GM12878 (cell line): ENCODE measurements at regions not wholly inside any gene's neighbourhood (a gene's known extent, or its start where the extent isn't known, plus 50 kb on each side); places are given as distances from the start of the nearest gene placed in this dataset.

ENCODE experiments used
- ATF3 ChIP-seq: IDR thresholded peaks from 2 replicates; pipeline ENCODE4 v1.6.1; 2011; ENCODE audit warnings: low read depth, mild to moderate bottlenecking, low read length, moderate library complexity, borderline replicate concordance; ENCODE audit errors: extremely low read depth
- BMI1 ChIP-seq: fragments of 450-650 bp; IDR thresholded peaks from 2 replicates; pipeline ENCODE4 v1.6.1; 2016; ENCODE audit warnings: mild to moderate bottlenecking, moderate library complexity, borderline replicate concordance
- E4F1 ChIP-seq: fragments of 450-650 bp; IDR thresholded peaks from 2 replicates; pipeline ENCODE4 v1.6.1; 2018; ENCODE audit warnings: borderline replicate concordance, mild to moderate bottlenecking; ENCODE audit not compliant: partially characterized antibody
- EZH2 ChIP-seq: IDR thresholded peaks from 2 replicates; pipeline ENCODE4 v1.6.1; 2012; ENCODE audit warnings: low read depth, mild to moderate bottlenecking, control low read depth, inconsistent platforms, low read length, borderline replicate concordance; ENCODE audit not compliant: control insufficient read depth
- IKZF2 ChIP-seq, 2 experiments: fragments of 450-650 bp; IDR thresholded peaks; 2 replicates each; pipeline ENCODE4 v1.6.1; 2017; ENCODE audit warnings: mild to moderate bottlenecking in 2 of 2, moderate library complexity in 2 of 2
- IRF4 ChIP-seq: IDR thresholded peaks from 2 replicates; pipeline ENCODE4 v1.6.1; 2011; ENCODE audit warnings: low read depth, low read length
- IRF5 ChIP-seq: fragments of 450-650 bp; IDR thresholded peaks from 2 replicates; pipeline ENCODE4 v1.6.1; 2017; ENCODE audit warnings: borderline replicate concordance
- KLF5 ChIP-seq: fragments of 450-650 bp; IDR thresholded peaks from 2 replicates; pipeline ENCODE4 v1.6.1; 2014; ENCODE audit warnings: mild to moderate bottlenecking; ENCODE audit not compliant: partially characterized antibody
- NKRF ChIP-seq: fragments of 450-650 bp; conservative IDR thresholded peaks from 2 replicates; pipeline ENCODE4 v1.6.1; 2017; ENCODE audit warnings: mild to moderate bottlenecking, moderate library complexity
- POLR2A ChIP-seq: IDR thresholded peaks from 2 replicates; pipeline ENCODE4 v1.6.1; 2011; ENCODE audit warnings: low read depth, mild to moderate bottlenecking, low read length
- RAD21 ChIP-seq: IDR thresholded peaks from 2 replicates; pipeline ENCODE4 v1.6.1; 2011; ENCODE audit warnings: mild to moderate bottlenecking, low read depth, low read length, moderate library complexity; ENCODE audit not compliant: insufficient read depth
- REST ChIP-seq: IDR thresholded peaks from 2 replicates; pipeline ENCODE4 v1.6.1; 2012; ENCODE audit warnings: mild to moderate bottlenecking, low read depth, low read length
- RFX5 ChIP-seq: IDR thresholded peaks from 2 replicates; pipeline ENCODE4 v1.6.1; 2011; ENCODE audit warnings: low read depth, low read length, improper control_type of control experiment
- SIX5 ChIP-seq: IDR thresholded peaks from 2 replicates; pipeline ENCODE4 v1.6.1; 2011; ENCODE audit warnings: mild to moderate bottlenecking, low read depth, low read length, moderate library complexity; ENCODE audit not compliant: severe bottlenecking
- STAT3 ChIP-seq: IDR thresholded peaks from 2 replicates; pipeline ENCODE4 v1.6.1; 2011; ENCODE audit warnings: low read depth, low read length, improper control_type of control experiment
- SUZ12 ChIP-seq: fragments of 200-600 bp; sonication (generic); IDR thresholded peaks from one replicate; pipeline ENCODE4 v1.6.1; 2018; ENCODE audit warnings: antibody characterized with exemption, mild to moderate bottlenecking; ENCODE audit not compliant: unreplicated experiment
- WRNIP1 ChIP-seq: IDR thresholded peaks from 2 replicates; pipeline ENCODE4 v1.6.1; 2011; ENCODE audit warnings: low read depth, low read length, improper control_type of control experiment, borderline replicate concordance
- YBX1 ChIP-seq: fragments of 450-650 bp; IDR thresholded peaks from 2 replicates; pipeline ENCODE4 v1.6.1; 2016; ENCODE audit warnings: antibody characterized with exemption
- ZBED1 ChIP-seq: IDR thresholded peaks from 2 replicates; pipeline ENCODE4 v1.6.1; 2016; ENCODE audit warnings: borderline replicate concordance

GRCh38 chr16:17026600-17027242 is 444.0 kb downstream of the XYLT1 start (continued):
- TF ChIP-seq IKZF2 (IDR thresholded peaks at IDR 0.05) (peak; percentile 90 to 91; a peak in 3 of 4 replicates), ZBED1 (peak; percentile 84), KLF5 (no peak), YBX1 (no peak), E4F1 (no peak), RFX5 (peak; percentile 76), BMI1 (peak; percentile 56; the same call in 1 of the 2 replicates), WRNIP1 (no peak), NKRF (peak; percentile 60; the same call in 1 of the 2 replicates), ATF3 (no peak), IRF4 (peak; percentile 50; the same call in 1 of the 2 replicates), STAT3 (peak; percentile 86; the same call in 1 of the 2 replicates), RAD21 (peak; percentile 36), IRF5 (no peak), SUZ12 (no peak), SIX5 (no peak), REST (peak; percentile 34; the same call in 1 of the 2 replicates), EZH2 (no peak), POLR2A (no peak)
